OCI-LY3 (cell line): ENCODE measurements at regions not wholly inside any gene's neighbourhood (a gene's known extent, or its start where the extent isn't known, plus 50 kb on each side); places are given as distances from the start of the nearest gene placed in this dataset.

ENCODE experiments used
- H2AFZ ChIP-seq: fragments of 200-600, 300-600 bp; shearing (Covaris generic); 2 replicates; pipeline ENCODE4 v1.6.0; 2014; ENCODE audit warnings: antibody characterized with exemption, low read depth, low read length
- H3K27ac ChIP-seq: fragments of 200-600, 300-600 bp; sonication (generic); 2 replicates; pipeline ENCODE4 v1.5.1; 2014; ENCODE audit warnings: mild to moderate bottlenecking, low read length, moderate library complexity, mixed read lengths
- H3K27me3 ChIP-seq: fragments of 200-600, 300-600 bp; sonication (generic); 2 replicates; pipeline ENCODE4 v1.6.1; 2014; ENCODE audit warnings: low read depth, low read length, mixed read lengths
- H3K36me3 ChIP-seq: fragments of 200-600, 300-600 bp; sonication (generic); replicated peaks from 2 replicates; pipeline ENCODE3; 2014; ENCODE audit warnings: low read depth, low read length, mixed read lengths
- H3K4me1 ChIP-seq: fragments of 300-600, 200-600 bp; sonication (generic); 2 replicates; pipeline ENCODE4 v1.6.1; 2014; ENCODE audit warnings: low read length, mixed read lengths
- H3K4me2 ChIP-seq: fragments of 200-600, 300-600 bp; sonication (generic); 2 replicates; pipeline ENCODE4 v1.6.1; 2014; ENCODE audit warnings: low read length, mixed read lengths
- H3K4me3 ChIP-seq: fragments of 300-600, 200-600 bp; sonication (generic); 2 replicates; pipeline ENCODE4 v1.5.1; 2014; ENCODE audit warnings: antibody characterized with exemption, mild to moderate bottlenecking, low read length, moderate library complexity
- H3K79me2 ChIP-seq: fragments of 300-600, 200-600 bp; shearing (Covaris generic); 2 replicates; pipeline ENCODE4 v1.6.1; 2014; ENCODE audit warnings: mild to moderate bottlenecking, low read length, mixed read lengths
- H3K9ac ChIP-seq: fragments of 300-600, 200-600 bp; shearing (Covaris generic); 2 replicates; pipeline ENCODE4 v1.6.0; 2014; ENCODE audit warnings: mild to moderate bottlenecking, low read length, moderate library complexity
- H3K9me3 ChIP-seq: fragments of 200-600, 300-600 bp; shearing (Covaris generic); 2 replicates; pipeline ENCODE4 v1.6.1; 2014; ENCODE audit warnings: low read length, mixed read lengths; ENCODE audit not compliant: insufficient read depth
- H4K20me1 ChIP-seq: fragments of 200-600, 300-600 bp; sonication (generic); 2 replicates; pipeline ENCODE4 v1.6.1; 2016; ENCODE audit warnings: low read length, mixed read lengths; ENCODE audit not compliant: insufficient read depth
- CTCF ChIP-seq: fragments of 200-600, 300-600 bp; sonication (generic); IDR thresholded peaks from 2 replicates; pipeline ENCODE4 v1.5.1; 2014; ENCODE audit warnings: antibody characterized with exemption, low read length, low read depth
- EZH2phosphoT487 ChIP-seq: fragments of 200-600 bp; shearing (Covaris generic); IDR thresholded peaks from 2 replicates; pipeline ENCODE4 v1.6.1; 2018; ENCODE audit warnings: antibody characterized with exemption, mixed run types, low read depth

DNA sequence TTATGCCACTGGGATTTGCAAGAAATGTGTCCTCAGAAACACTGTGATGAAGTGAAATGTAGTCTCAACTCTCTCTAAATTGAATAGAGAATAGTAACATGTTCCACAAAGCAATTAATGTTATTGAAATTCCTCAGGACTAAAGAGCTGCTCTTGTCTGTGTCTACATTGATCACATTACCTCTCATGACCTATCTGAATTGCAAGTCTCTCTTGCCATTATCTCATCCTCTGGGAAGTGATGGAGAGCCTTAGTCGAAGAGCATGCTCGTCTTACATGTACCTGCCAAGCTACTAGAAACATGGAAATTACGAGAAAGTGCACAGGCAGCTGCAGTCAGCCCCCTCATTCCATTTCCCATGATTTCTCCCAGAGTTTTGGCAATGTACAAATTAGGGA is 561.1 kb upstream of the ZNF804A start:
- Histone ChIP-seq H4K20me1 (no peaks in the 10 kb centered on the region), H3K27me3 (no peaks in the 10 kb centered on the region), H3K36me3 (no peaks in the 10 kb centered on the region), H3K4me3 (no peak overlapping the region), H3K9me3 (no peaks in the 10 kb centered on the region), H3K9ac (no peak overlapping the region), H2AFZ (no peak overlapping the region), H3K4me2 (no peak overlapping the region), H3K27ac (no peak overlapping the region), H3K4me1 (no peaks in the 10 kb centered on the region), H3K79me2 (no peaks in the 10 kb centered on the region)
- TF ChIP-seq CTCF (no peak), EZH2phosphoT487 (no peak)

DNA sequence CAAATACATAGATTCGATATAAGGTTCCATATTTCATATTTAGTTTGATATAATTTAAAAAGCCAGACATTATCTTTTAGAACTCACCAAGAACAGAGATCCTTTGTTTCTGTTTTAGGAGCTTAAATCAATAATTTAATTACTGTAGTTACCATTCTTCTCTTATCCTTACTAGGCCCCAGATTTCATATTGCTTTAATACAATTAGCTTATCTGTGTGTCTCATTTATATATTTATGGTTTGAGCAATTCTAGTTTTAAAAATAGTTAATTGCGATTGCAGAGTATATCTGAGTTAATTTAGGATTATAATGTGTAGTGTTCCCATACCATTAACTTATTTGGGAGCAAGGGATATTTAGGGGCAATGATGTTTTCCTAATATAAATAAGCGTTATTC is 558.8 kb upstream of the ZNF804A start:
- H2AFZ ChIP-seq = no peak overlapping the region
- no peak overlapping the region for H3K4me2 ChIP-seq
- TF ChIP-seq CTCF (no peak), EZH2phosphoT487 (no peak)
- no peaks in the 10 kb centered on the region for H4K20me1 ChIP-seq
- H3K79me2 ChIP-seq = no peaks in the 10 kb centered on the region
- H3K27ac ChIP-seq = no peak overlapping the region
- H3K36me3 ChIP-seq = no peaks in the 10 kb centered on the region
- H3K4me1 ChIP-seq = no peaks in the 10 kb centered on the region
- no peaks in the 10 kb centered on the region for H3K9me3 ChIP-seq
- H3K4me3 ChIP-seq = no peak overlapping the region
- H3K27me3 ChIP-seq = no peaks in the 10 kb centered on the region
- H3K9ac ChIP-seq = no peak overlapping the region

DNA sequence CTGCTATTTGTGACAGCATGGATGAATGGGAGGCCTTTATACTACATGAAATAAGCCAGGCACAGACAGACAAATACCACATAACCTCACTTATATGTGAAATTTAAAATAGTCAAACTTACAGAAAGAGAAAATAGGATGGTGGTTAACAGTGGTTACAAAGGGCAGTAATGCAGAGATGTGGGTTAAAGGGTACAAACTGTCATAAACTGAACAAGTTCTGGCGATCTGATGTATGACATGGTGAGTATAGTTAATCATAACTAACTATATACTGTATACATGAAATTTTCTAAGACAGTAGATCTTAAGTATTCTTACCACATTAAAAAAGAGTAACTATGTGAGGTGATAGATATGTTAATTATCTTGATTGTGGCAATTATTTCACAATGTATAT is 558.1 kb upstream of the ZNF804A start:
- TF ChIP-seq CTCF = no peak
- no peak for TF ChIP-seq EZH2phosphoT487
- H4K20me1 ChIP-seq = no peaks in the 10 kb centered on the region
- no peak overlapping the region for H3K27ac ChIP-seq
- no peak overlapping the region for H3K4me2 ChIP-seq
- H3K36me3 ChIP-seq = no peaks in the 10 kb centered on the region
- H3K4me3 ChIP-seq = no peak overlapping the region
- no peaks in the 10 kb centered on the region for H3K27me3 ChIP-seq
- no peaks in the 10 kb centered on the region for H3K79me2 ChIP-seq
- H3K9me3 ChIP-seq = no peaks in the 10 kb centered on the region
- H2AFZ ChIP-seq = no peak overlapping the region
- no peak overlapping the region for H3K9ac ChIP-seq
- H3K4me1 ChIP-seq = no peaks in the 10 kb centered on the region

DNA sequence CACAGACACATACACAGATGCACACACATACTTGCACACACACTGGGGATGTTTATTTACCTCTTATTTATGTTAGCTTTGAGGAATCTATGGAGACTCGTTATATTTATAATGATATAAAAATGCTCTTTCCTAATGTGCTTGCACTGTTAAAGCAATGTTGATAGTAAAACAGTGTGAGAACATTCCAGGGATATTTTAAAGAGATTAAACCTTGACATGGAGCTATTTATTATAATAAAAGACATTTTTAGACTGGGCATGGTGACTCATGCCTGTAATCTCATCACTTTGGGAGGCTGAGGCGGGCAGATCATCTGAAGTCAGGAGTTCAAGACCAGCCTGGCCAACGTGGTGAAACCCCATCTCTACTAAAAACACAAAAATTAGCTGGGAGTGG is 557.3 kb upstream of the ZNF804A start:
- H3K27me3 ChIP-seq = no peaks in the 10 kb centered on the region
- TF ChIP-seq CTCF (no peak), EZH2phosphoT487 (no peak)
- H3K4me3 ChIP-seq = no peak overlapping the region
- no peaks in the 10 kb centered on the region for H3K4me1 ChIP-seq
- no peaks in the 10 kb centered on the region for H3K79me2 ChIP-seq
- H4K20me1 ChIP-seq = no peaks in the 10 kb centered on the region
- H3K4me2 ChIP-seq = no peak overlapping the region
- no peak overlapping the region for H3K27ac ChIP-seq
- no peak overlapping the region for H3K9ac ChIP-seq
- no peaks in the 10 kb centered on the region for H3K9me3 ChIP-seq
- H3K36me3 ChIP-seq = no peaks in the 10 kb centered on the region
- H2AFZ ChIP-seq = no peak overlapping the region
